PC-9 (cell line): ENCODE measurements at regions not wholly inside any gene's neighbourhood (a gene's known extent, or its start where the extent isn't known, plus 50 kb on each side); places are given as distances from the start of the nearest gene placed in this dataset.
"Not testable (repeated sequence)": the region's sequence is repeated elsewhere in the genome, so short reads cannot be mapped to it uniquely, and the experiment has no call there.

ENCODE experiments used
- BruUV-seq: library from RNA; stranded (reverse); fragments of 400-500 nt; replicated peaks from 2 replicates; lab custom pipeline; 2021; lab: Mats Ljungman, UMichigan
- CTCF ChIA-PET: fragments of 300-600 bp; sonication (Branson Sonifier 250); formaldehyde crosslinking; loops from one replicate; lab custom pipeline; 2022; ENCODE audit warnings: antibody characterized with exemption; lab: Charles Lee
- POLR2A ChIA-PET: fragments of 300-600 bp; sonication (Branson Sonifier 250); formaldehyde crosslinking; loops from one replicate; lab custom pipeline; 2022; ENCODE audit warnings: antibody characterized with exemption; ENCODE audit not compliant: unreplicated experiment; lab: Charles Lee
- DNase-seq, 2 experiments: peaks; one replicate each; pipeline versions ENCODE4 v3.0.0 to v3.0.0-alpha.2; 2015 to 2022; ENCODE audit warnings: mixed read lengths in 1 of 2
- H2AFZ ChIP-seq: fragments of 200-600 bp; sonication (generic); 2 replicates; pipeline ENCODE4 v1.8.1; 2017; ENCODE audit warnings: antibody characterized with exemption
- H3F3A ChIP-seq: fragments of 200-600 bp; sonication (generic); 2 replicates; pipeline ENCODE4 v1.8.1; 2017; ENCODE audit warnings: antibody characterized with exemption, mild to moderate bottlenecking, low read depth; ENCODE audit not compliant: insufficient read depth
- H3K27ac ChIP-seq: fragments of 200-600 bp; sonication (generic); 2 replicates; pipeline ENCODE4 v1.6.1; 2016; ENCODE audit warnings: mixed run types
- H3K27me3 ChIP-seq: fragments of 200-600 bp; sonication (generic); 2 replicates; pipeline ENCODE4 v1.6.1; 2016; ENCODE audit warnings: low read depth, mixed run types; ENCODE audit not compliant: insufficient read depth
- H3K36me3 ChIP-seq: fragments of 200-600 bp; sonication (generic); 2 replicates; pipeline ENCODE4 v1.6.1; 2016; ENCODE audit warnings: low read depth, mixed run types
- H3K4me1 ChIP-seq: fragments of 200-600 bp; sonication (generic); replicated peaks from 2 replicates; pipeline ENCODE4 v1.6.1; 2016; ENCODE audit warnings: mixed run types; ENCODE audit not compliant: insufficient read depth
- H3K4me2 ChIP-seq: fragments of 200-600 bp; sonication (generic); 2 replicates; pipeline ENCODE4 v1.6.1; 2017; ENCODE audit warnings: mixed run types
- H3K4me3 ChIP-seq: fragments of 200-600 bp; sonication (generic); 2 replicates; pipeline ENCODE4 v1.6.1; 2016; ENCODE audit warnings: mixed run types
- H3K79me2 ChIP-seq: fragments of 200-600 bp; sonication (generic); 2 replicates; pipeline ENCODE4 v1.6.1; 2017; ENCODE audit warnings: low read depth, mixed run types
- H3K9me2 ChIP-seq: fragments of 200-600 bp; sonication (generic); 2 replicates; pipeline ENCODE4 v1.8.1; 2017; ENCODE audit warnings: mild to moderate bottlenecking; ENCODE audit not compliant: insufficient read depth
- H3K9me3 ChIP-seq: fragments of 200-600 bp; sonication (generic); 2 replicates; pipeline ENCODE4 v1.8.1; 2016; ENCODE audit warnings: low read depth; ENCODE audit not compliant: insufficient read depth
- H4K20me1 ChIP-seq: fragments of 200-600 bp; sonication (generic); 2 replicates; pipeline ENCODE4 v1.8.1; 2017; ENCODE audit not compliant: insufficient read depth
- CTCF ChIP-seq: fragments of 200-600 bp; sonication (generic); conservative IDR thresholded peaks from 2 replicates; pipeline ENCODE4 v1.6.1; 2017; ENCODE audit warnings: mixed run types, antibody characterized with exemption, mild to moderate bottlenecking, moderate library complexity
- EZH2 ChIP-seq: fragments of 200-600 bp; sonication (generic); IDR thresholded peaks from 2 replicates; pipeline ENCODE4 v1.8.0; 2017; ENCODE audit warnings: antibody characterized with exemption, low read depth
- intact Hi-C: fragments of 100-400 bp; cut with micrococcal nuclease; formaldehyde crosslinking; loops from one replicate; pipeline ENCODE4 v1.10.0; 2022; ENCODE audit not compliant: unreplicated experiment

GRCh38 chr15:96869122-96869521 lies 538.6 kb downstream of the NR2F2 start:
- no peak overlapping the region for H3K4me3 ChIP-seq
- no peak overlapping the region for H2AFZ ChIP-seq
- no peak for DNase-seq
- H3K27ac ChIP-seq, result no peak overlapping the region
- H3K9me3 ChIP-seq, result no peaks in the 10 kb centered on the region
- H3K4me2 ChIP-seq, result no peak overlapping the region
- TF ChIP-seq CTCF, result no peak
- TF ChIP-seq EZH2, result no peak
- ChIA-PET CTCF (no interaction called here), POLR2A (no interaction called here)
- no peaks in the 10 kb centered on the region for H3K79me2 ChIP-seq
- H3K4me1 ChIP-seq, result no peaks in the 10 kb centered on the region
- peaks cover 32% of the 10 kb centered on the region for H3K27me3 ChIP-seq
- intact Hi-C loops, result no loop called here
- no peaks in the 10 kb centered on the region for H3K9me2 ChIP-seq
- no peaks in the 10 kb centered on the region for H4K20me1 ChIP-seq
- no peaks in the 10 kb centered on the region for H3K36me3 ChIP-seq
- H3F3A ChIP-seq, result no peaks in the 10 kb centered on the region
- BruUV-seq, result no TSS peak

DNA sequence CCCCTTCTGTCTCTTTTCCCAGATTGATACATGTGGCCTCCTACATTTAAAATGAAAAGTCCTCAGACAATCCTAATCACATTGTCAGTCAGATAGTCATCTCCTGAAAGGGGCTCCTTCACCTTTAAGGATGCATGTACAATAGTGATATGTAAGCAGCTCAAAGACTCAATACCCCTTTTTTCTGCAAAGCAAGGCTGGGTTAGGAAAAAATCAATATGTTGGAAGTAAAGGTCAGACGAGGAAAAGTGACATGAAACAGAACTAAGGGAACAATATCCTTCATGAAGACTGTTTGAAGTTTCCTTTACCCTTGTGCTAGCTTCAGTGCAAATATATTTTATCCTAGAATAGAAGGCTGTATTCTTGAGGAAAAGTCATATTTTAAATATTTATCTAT lies 539.3 kb downstream of the NR2F2 start:
- POLR2A ChIA-PET, result no interaction called here
- Histone ChIP-seq H3K79me2 (no peaks in the 10 kb centered on the region), H3K9me3 (no peaks in the 10 kb centered on the region), H3K4me2 (no peak overlapping the region), H3K36me3 (no peaks in the 10 kb centered on the region), H3K4me3 (no peak overlapping the region), H3K9me2 (no peaks in the 10 kb centered on the region), H3F3A (no peaks in the 10 kb centered on the region), H3K27me3 (peaks cover 30% of the 10 kb centered on the region), H4K20me1 (no peaks in the 10 kb centered on the region), H2AFZ (no peak overlapping the region), H3K4me1 (no peaks in the 10 kb centered on the region), H3K27ac (no peak overlapping the region)
- TF ChIP-seq CTCF (no peak), EZH2 (no peak)
- intact Hi-C loops, result no loop called here
- DNase-seq, result no peak
- CTCF ChIA-PET, result no interaction called here
- BruUV-seq, result no TSS peak

DNA sequence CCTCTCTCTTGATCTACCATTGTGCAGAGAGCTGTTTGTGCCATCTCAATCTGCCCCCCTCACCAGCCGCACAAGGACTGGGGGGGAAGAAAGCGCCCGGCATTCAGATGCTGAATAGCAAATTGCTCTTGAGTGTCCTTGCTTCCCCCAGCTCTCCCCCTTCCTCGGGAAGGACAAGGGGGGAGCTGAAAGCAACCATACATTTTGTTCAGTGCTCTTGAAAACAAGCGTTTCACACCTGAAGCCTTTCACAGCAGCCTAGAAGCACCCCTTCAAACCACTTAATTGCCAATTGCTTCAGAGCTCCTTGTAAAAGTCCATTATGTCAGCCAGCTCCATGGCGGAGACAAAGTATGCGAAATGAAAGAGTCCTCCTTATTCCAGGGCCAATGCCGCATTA lies 540.1 kb downstream of the NR2F2 start:
- H3F3A ChIP-seq, result no peaks in the 10 kb centered on the region
- no peak overlapping the region for H3K4me2 ChIP-seq
- intact Hi-C loops, result no loop called here
- TF ChIP-seq CTCF, result no peak
- no peak for TF ChIP-seq EZH2
- CTCF ChIA-PET, result no interaction called here
- BruUV-seq, result no TSS peak
- H3K4me3 ChIP-seq, result no peak overlapping the region
- H3K27ac ChIP-seq, result no peak overlapping the region
- H3K36me3 ChIP-seq, result no peaks in the 10 kb centered on the region
- no peaks in the 10 kb centered on the region for H3K79me2 ChIP-seq
- peaks cover 29% of the 10 kb centered on the region for H3K27me3 ChIP-seq
- no peak for DNase-seq
- no peak overlapping the region for H2AFZ ChIP-seq
- H3K9me2 ChIP-seq, result no peaks in the 10 kb centered on the region
- H3K4me1 ChIP-seq, result no peaks in the 10 kb centered on the region
- no peaks in the 10 kb centered on the region for H3K9me3 ChIP-seq
- POLR2A ChIA-PET, result no interaction called here
- no peaks in the 10 kb centered on the region for H4K20me1 ChIP-seq

- H3K9me2 ChIP-seq, CTCF ChIA-PET, H4K20me1 ChIP-seq, intact Hi-C loops, H3K9me3 ChIP-seq, H3K4me2 ChIP-seq, BruUV-seq, H3F3A ChIP-seq, H3K4me1 ChIP-seq, H3K4me3 ChIP-seq, DNase-seq, H3K27ac ChIP-seq, H3K79me2 ChIP-seq, H3K36me3 ChIP-seq, POLR2A ChIA-PET, H2AFZ ChIP-seq: not testable (repeated sequence)
- H3K27me3 ChIP-seq, result 0 out of 2 replicates have a peak, but pooled peaks cover 20% of the 10 kb centered on the region
Observed at GRCh38 chr15:96877442-96877841, 546.9 kb downstream of the NR2F2 start.
